OCI-LY3 (cell line): ENCODE measurements at regions not wholly inside any gene's neighbourhood (a gene's known extent, or its start where the extent isn't known, plus 50 kb on each side); places are given as distances from the start of the nearest gene placed in this dataset.

Experiments
- EZH2phosphoT487 ChIP-seq: fragments of 200-600 bp; shearing (Covaris generic); IDR thresholded peaks from 2 replicates; pipeline ENCODE4 v1.6.1; 2018; ENCODE audit warnings: antibody characterized with exemption, mixed run types, low read depth
- TF ChIP-seq, protein P1 (sequence below): fragments of 200-600, 300-600 bp; sonication (generic); IDR thresholded peaks from 2 replicates; pipeline ENCODE4 v1.5.1; 2014; ENCODE audit warnings: antibody characterized with exemption, low read length, low read depth

DNA sequence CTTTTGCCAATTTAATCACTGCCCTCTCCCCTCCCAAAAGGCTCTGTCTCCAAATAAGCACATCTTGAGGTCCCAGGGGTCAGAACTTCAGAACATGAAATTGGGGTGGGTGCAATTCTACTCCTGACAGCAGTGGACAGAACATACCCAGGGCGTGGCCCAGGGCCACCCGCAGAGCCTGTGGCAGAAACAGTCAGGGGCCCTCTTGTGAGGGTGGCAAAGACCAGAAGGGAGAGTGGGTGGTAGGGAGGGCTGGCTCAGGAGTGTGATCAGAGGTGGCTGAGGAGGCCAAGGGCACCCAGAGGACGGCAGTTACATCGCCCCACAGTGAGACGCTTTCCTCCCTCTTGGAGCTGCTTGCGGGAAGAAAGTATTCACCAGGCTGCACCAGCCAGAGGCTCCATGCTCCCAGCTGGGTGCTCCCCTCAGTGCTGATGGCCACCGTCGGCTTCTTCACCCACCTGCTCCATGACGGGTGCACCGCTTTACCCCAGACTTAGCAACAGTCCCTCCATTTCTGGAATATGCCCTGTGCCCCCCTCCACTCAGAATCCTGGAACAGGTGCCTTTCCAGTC, 1388.0 kb downstream of the BRD1 start:
- TF ChIP-seq, protein P1, sequence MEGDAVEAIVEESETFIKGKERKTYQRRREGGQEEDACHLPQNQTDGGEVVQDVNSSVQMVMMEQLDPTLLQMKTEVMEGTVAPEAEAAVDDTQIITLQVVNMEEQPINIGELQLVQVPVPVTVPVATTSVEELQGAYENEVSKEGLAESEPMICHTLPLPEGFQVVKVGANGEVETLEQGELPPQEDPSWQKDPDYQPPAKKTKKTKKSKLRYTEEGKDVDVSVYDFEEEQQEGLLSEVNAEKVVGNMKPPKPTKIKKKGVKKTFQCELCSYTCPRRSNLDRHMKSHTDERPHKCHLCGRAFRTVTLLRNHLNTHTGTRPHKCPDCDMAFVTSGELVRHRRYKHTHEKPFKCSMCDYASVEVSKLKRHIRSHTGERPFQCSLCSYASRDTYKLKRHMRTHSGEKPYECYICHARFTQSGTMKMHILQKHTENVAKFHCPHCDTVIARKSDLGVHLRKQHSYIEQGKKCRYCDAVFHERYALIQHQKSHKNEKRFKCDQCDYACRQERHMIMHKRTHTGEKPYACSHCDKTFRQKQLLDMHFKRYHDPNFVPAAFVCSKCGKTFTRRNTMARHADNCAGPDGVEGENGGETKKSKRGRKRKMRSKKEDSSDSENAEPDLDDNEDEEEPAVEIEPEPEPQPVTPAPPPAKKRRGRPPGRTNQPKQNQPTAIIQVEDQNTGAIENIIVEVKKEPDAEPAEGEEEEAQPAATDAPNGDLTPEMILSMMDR = no peak
- no peak for TF ChIP-seq EZH2phosphoT487
